IMR-90 (cell line): ENCODE measurements at regions not wholly inside any gene's neighbourhood (a gene's known extent, or its start where the extent isn't known, plus 50 kb on each side); places are given as distances from the start of the nearest gene placed in this dataset.

Experiments used
- ATAC-seq: fragments of 200-7000 bp; cut with Tn5 transposase; 2 replicates; pipeline ENCODE4 v1.9.1; 2020; ENCODE audit warnings: low read depth, mild to moderate bottlenecking, moderate library complexity
- BruUV-seq: library from RNA; stranded (reverse); fragments of 400-500 nt; replicated peaks from 2 replicates; lab custom pipeline; 2021; lab: Mats Ljungman, UMichigan
- CTCF ChIA-PET: fragments of 300-600 bp; formaldehyde crosslinking; extraction: SDS; loops from one replicate; lab custom pipeline; 2021; ENCODE audit warnings: antibody characterized with exemption; lab: Yijun Ruan, JAX
- POLR2A ChIA-PET: fragments of 300-600 bp; sonication (Branson Sonifier 250); formaldehyde crosslinking; loops from one replicate; lab custom pipeline; 2022; ENCODE audit warnings: antibody characterized with exemption; ENCODE audit not compliant: unreplicated experiment; lab: Charles Lee
- DNase-seq: peaks from one replicate; pipeline ENCODE4 v3.0.0; 2013
- H2AFZ ChIP-seq: replicated peaks from 2 replicates; pipeline ENCODE3; 2013; ENCODE audit warnings: low read length, mild to moderate bottlenecking; ENCODE audit not compliant: poor library complexity
- H2AK5ac ChIP-seq: 2 replicates; pipeline ENCODE4 v1.6.1; 2013; ENCODE audit warnings: low read depth, low read length, inconsistent platforms
- H2AK9ac ChIP-seq: replicated peaks from 2 replicates; pipeline ENCODE3; 2013; ENCODE audit warnings: mild to moderate bottlenecking, low read depth, low read length, moderate library complexity; ENCODE audit not compliant: poor library complexity
- H2BK120ac ChIP-seq: 2 replicates; pipeline ENCODE4 v1.6.1; 2013; ENCODE audit warnings: low read depth, low read length, inconsistent platforms
- H2BK15ac ChIP-seq: 3 replicates; pipeline ENCODE4 v1.6.1; 2013; ENCODE audit warnings: low read depth, low read length, inconsistent platforms
- H2BK20ac ChIP-seq: 2 replicates; pipeline ENCODE4 v1.6.1; 2013; ENCODE audit warnings: low read depth, mild to moderate bottlenecking, inconsistent platforms, low read length, moderate library complexity
- H2BK5ac ChIP-seq: 2 replicates; pipeline ENCODE4 v1.6.1; 2013; ENCODE audit warnings: mild to moderate bottlenecking, low read depth, low read length, inconsistent platforms; ENCODE audit not compliant: poor library complexity, severe bottlenecking
- H3K14ac ChIP-seq: replicated peaks from 2 replicates; pipeline ENCODE4 v1.6.1; 2013; ENCODE audit warnings: low read depth, low read length, inconsistent platforms
- H3K18ac ChIP-seq: 2 replicates; pipeline ENCODE4 v1.6.1; 2013; ENCODE audit warnings: low read depth, low read length, control low read depth
- H3K23ac ChIP-seq: 2 replicates; pipeline ENCODE4 v1.6.1; 2013; ENCODE audit warnings: low read depth, low read length, inconsistent platforms
- H3K27ac ChIP-seq: 2 replicates; pipeline ENCODE4 v1.5.1; 2013; ENCODE audit warnings: mild to moderate bottlenecking, control low read depth, low read length; ENCODE audit not compliant: insufficient read depth
- H3K27me3 ChIP-seq: 2 replicates; pipeline ENCODE4 v1.6.1; 2013; ENCODE audit warnings: low read length; ENCODE audit not compliant: control insufficient read depth, insufficient read depth
- H3K36me3 ChIP-seq: 2 replicates; pipeline ENCODE4 v1.6.1; 2013; ENCODE audit warnings: low read length, mixed read lengths; ENCODE audit not compliant: control insufficient read depth, insufficient read depth
- H3K4ac ChIP-seq: 2 replicates; pipeline ENCODE4 v1.6.1; 2013; ENCODE audit warnings: low read depth, low read length, inconsistent platforms
- H3K4me1 ChIP-seq: 2 replicates; pipeline ENCODE4 v1.6.1; 2013; ENCODE audit warnings: low read length, mixed read lengths; ENCODE audit not compliant: control insufficient read depth, insufficient read depth
- H3K4me2 ChIP-seq: 2 replicates; pipeline ENCODE4 v1.6.1; 2013; ENCODE audit warnings: low read depth, mild to moderate bottlenecking, control low read depth, low read length, moderate library complexity
- H3K4me3 ChIP-seq: 2 replicates; pipeline ENCODE4 v1.5.1; 2013; ENCODE audit warnings: low read depth, mild to moderate bottlenecking, control low read depth, low read length, moderate library complexity; ENCODE audit not compliant: insufficient read depth
- H3K56ac ChIP-seq: 2 replicates; pipeline ENCODE4 v1.6.1; 2013; ENCODE audit warnings: low read length, inconsistent platforms; ENCODE audit not compliant: insufficient read depth; ENCODE audit errors: extremely low read depth
- H3K79me1 ChIP-seq, 2 experiments: 2 replicates each; pipeline ENCODE4 v1.6.1; 2013; ENCODE audit warnings: low read length in 2 of 2, inconsistent platforms in 1 of 2, low read depth in 1 of 2
- H3K9ac ChIP-seq: 2 replicates; pipeline ENCODE4 v1.6.1; 2013; ENCODE audit warnings: low read depth, low read length, control low read depth
- H3K9me1 ChIP-seq: 2 replicates; pipeline ENCODE4 v1.6.1; 2013; ENCODE audit warnings: low read length, inconsistent platforms; ENCODE audit not compliant: insufficient read depth
- H3K9me3 ChIP-seq: 2 replicates; pipeline ENCODE4 v1.6.1; 2013; ENCODE audit warnings: low read length; ENCODE audit not compliant: control insufficient read depth, insufficient read depth
- H4K20me1 ChIP-seq: 2 replicates; pipeline ENCODE4 v1.6.1; 2013; ENCODE audit warnings: low read length, inconsistent platforms; ENCODE audit not compliant: insufficient read depth
- H4K5ac ChIP-seq: 2 replicates; pipeline ENCODE4 v1.6.1; 2013; ENCODE audit warnings: mild to moderate bottlenecking, low read depth, low read length, control low read depth
- H4K8ac ChIP-seq, 2 experiments: 2 replicates each; pipeline ENCODE4 v1.6.1; 2013; ENCODE audit warnings: low read depth in 2 of 2, low read length in 2 of 2, control low read depth in 1 of 2, inconsistent platforms in 1 of 2
- H4K91ac ChIP-seq: 2 replicates; pipeline ENCODE4 v1.6.1; 2013; ENCODE audit warnings: low read depth, low read length, inconsistent platforms; ENCODE audit not compliant: insufficient read depth
- BHLHE40 ChIP-seq: fragments of 150-350 bp; IDR thresholded peaks from 2 replicates; pipeline ENCODE4 v1.6.1; 2016; ENCODE audit warnings: mild to moderate bottlenecking, low read depth, low read length
- CEBPB ChIP-seq: IDR thresholded peaks from 2 replicates; pipeline ENCODE4 v1.6.1; 2012; ENCODE audit warnings: low read depth, low read length, improper control_type of control experiment
- CHD1 ChIP-seq: IDR thresholded peaks from 2 replicates; pipeline ENCODE4 v1.6.1; 2012; ENCODE audit warnings: low read depth, low read length, improper control_type of control experiment
- FOS ChIP-seq: fragments of 150-350 bp; IDR thresholded peaks from 2 replicates; pipeline ENCODE4 v1.6.1; 2016; ENCODE audit warnings: low read depth, low read length
- MAFK ChIP-seq: IDR thresholded peaks from 2 replicates; pipeline ENCODE4 v1.6.1; 2012; ENCODE audit warnings: low read depth, low read length, improper control_type of control experiment
- MAZ ChIP-seq: IDR thresholded peaks from 2 replicates; pipeline ENCODE4 v1.6.1; 2012; ENCODE audit warnings: low read depth, mild to moderate bottlenecking, low read length, improper control_type of control experiment, moderate library complexity, borderline replicate concordance
- MXI1 ChIP-seq: IDR thresholded peaks from 2 replicates; pipeline ENCODE4 v1.6.1; 2012; ENCODE audit warnings: low read depth, mild to moderate bottlenecking, low read length, moderate library complexity, borderline replicate concordance
- NFE2L2 ChIP-seq: fragments of 150-350 bp; IDR thresholded peaks from 2 replicates; pipeline ENCODE4 v1.6.1; 2016; ENCODE audit warnings: low read depth, mild to moderate bottlenecking, low read length
- RAD21 ChIP-seq: IDR thresholded peaks from 2 replicates; pipeline ENCODE4 v1.6.1; 2012; ENCODE audit warnings: low read length, improper control_type of control experiment
- RCOR1 ChIP-seq: IDR thresholded peaks from 2 replicates; pipeline ENCODE4 v1.6.1; 2012; ENCODE audit warnings: mild to moderate bottlenecking, low read length, improper control_type of control experiment; ENCODE audit not compliant: insufficient replicate concordance
- USF2 ChIP-seq: fragments of 150-350 bp; IDR thresholded peaks from 2 replicates; pipeline ENCODE4 v1.6.1; 2017; ENCODE audit warnings: mild to moderate bottlenecking, antibody characterized with exemption, low read length, low read depth
- WGBS, 2 experiments: methylation state at CpG; one replicate each; pipeline versions ENCODE4 v1.1.5 to v1.1.7; 2013; ENCODE audit warnings: missing lambda C conversion rate in 2 of 2; ENCODE audit not compliant: insufficient read length in 1 of 2; ENCODE audit errors: extremely low coverage in 2 of 2; 5-methylcytosine and 5-hydroxymethylcytosine counted together
- dilution Hi-C: fragments of 300-500 bp; cut with HindIII; formaldehyde crosslinking; loops from one replicate; pipeline ENCODE4 v1.14.3; 2018; ENCODE audit warnings: low sequenced_read_pairs; ENCODE audit not compliant: unreplicated experiment
- in situ Hi-C: fragments of 300-500 bp; cut with MboI; formaldehyde crosslinking; loops from 3 replicates; pipeline ENCODE4 v1.14.3; 2019; ENCODE audit warnings: low sequenced_read_pairs, inconsistent platforms, mixed read lengths
- intact Hi-C: fragments of 100-400 bp; cut with micrococcal nuclease; formaldehyde crosslinking; loops from 2 replicates; pipeline ENCODE4 v1.10.0; 2022

GRCh38 chr22:19582033-19582693, 58.0 kb upstream of the CLDN5 start:
- no peak overlapping the region for H2AK9ac ChIP-seq
- no peaks in the 10 kb centered on the region for H3K9me1 ChIP-seq
- WGBS, 2 experiments = 83% methylated on average over 4 of the region's 17 CpGs; no CpG with 5 or more reads in 1 of the 2 experiments
- no peak for DNase-seq
- no peak for ATAC-seq
- no peaks in the 10 kb centered on the region for H3K9me3 ChIP-seq
- H3K4me2 ChIP-seq = no peak overlapping the region
- POLR2A ChIA-PET = no interaction called here
- CTCF ChIA-PET = no interaction called here
- peaks cover 5% of the 10 kb centered on the region; the same call in 1 of the 2 replicates for H3K27me3 ChIP-seq
- H2AK5ac ChIP-seq = no peak overlapping the region
- H3K36me3 ChIP-seq = no peaks in the 10 kb centered on the region
- no peak overlapping the region for H2BK20ac ChIP-seq
- H3K56ac ChIP-seq = no peak overlapping the region
- H2BK15ac ChIP-seq = no peak overlapping the region
- dilution Hi-C loops = no loop called here
- H2BK120ac ChIP-seq = no peak overlapping the region
- in situ Hi-C loops = no loop called here
- no peak overlapping the region for H3K14ac ChIP-seq
- no peak overlapping the region for H3K18ac ChIP-seq
- H3K9ac ChIP-seq = no peak overlapping the region
- no peak overlapping the region for H3K4me3 ChIP-seq
- H4K5ac ChIP-seq = no peak overlapping the region
- TF ChIP-seq RAD21 (no peak), CHD1 (no peak), BHLHE40 (no peak), NFE2L2 (no peak), RCOR1 (no peak), MAFK (no peak), FOS (no peak), USF2 (no peak), CEBPB (no peak), MXI1 (no peak), MAZ (no peak)
- no peak overlapping the region for H2AFZ ChIP-seq
- H3K4ac ChIP-seq = no peak overlapping the region
- no peak overlapping the region for H3K23ac ChIP-seq
- H3K4me1 ChIP-seq = peaks cover 4% of the 10 kb centered on the region
- no peak overlapping the region for H4K8ac ChIP-seq
- intact Hi-C loops = no loop called here
- no peak overlapping the region for H2BK5ac ChIP-seq
- no peak overlapping the region for H3K27ac ChIP-seq
- BruUV-seq = no TSS peak
- no peak overlapping the region for H4K91ac ChIP-seq
- H3K79me1 ChIP-seq = no peaks in the 10 kb centered on the region
- H4K20me1 ChIP-seq = no peaks in the 10 kb centered on the region
